ENCODE measurements at regions not wholly inside any gene's neighbourhood (a gene's known extent, or its start where the extent isn't known, plus 50 kb on each side); places are given as distances from the start of the nearest gene placed in this dataset.
"Not testable (repeated sequence)": the region's sequence is repeated elsewhere in the genome, so short reads cannot be mapped to it uniquely, and the experiment has no call there.

GRCh38 chr4:18180122-18180521 lies 158.6 kb upstream of the LCORL start:
- no peak for DNase-seq

DNA sequence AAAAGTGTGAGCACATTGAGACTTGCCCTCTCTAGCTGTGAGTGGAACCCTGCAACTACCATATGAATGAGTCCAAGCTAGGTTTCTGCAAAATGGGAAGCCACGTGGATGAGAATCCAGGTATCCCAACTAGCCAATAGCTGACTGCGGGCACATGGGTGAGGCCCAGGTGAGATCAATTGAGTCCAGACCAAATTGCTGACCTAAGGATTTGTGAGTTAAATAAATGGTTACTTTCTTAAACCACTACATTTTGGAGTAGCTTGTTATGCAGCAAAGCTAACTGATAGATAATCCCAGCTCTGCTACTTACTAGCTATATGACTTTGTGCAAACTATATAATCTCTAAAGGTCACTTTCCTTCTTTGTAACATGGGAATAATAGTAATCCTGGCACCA lies 150.3 kb upstream of the LCORL start:
- DNase-seq: no peak

- no peak for DNase-seq
Observed at GRCh38 chr4:18167831-18168230, 146.3 kb upstream of the LCORL start.

DNA sequence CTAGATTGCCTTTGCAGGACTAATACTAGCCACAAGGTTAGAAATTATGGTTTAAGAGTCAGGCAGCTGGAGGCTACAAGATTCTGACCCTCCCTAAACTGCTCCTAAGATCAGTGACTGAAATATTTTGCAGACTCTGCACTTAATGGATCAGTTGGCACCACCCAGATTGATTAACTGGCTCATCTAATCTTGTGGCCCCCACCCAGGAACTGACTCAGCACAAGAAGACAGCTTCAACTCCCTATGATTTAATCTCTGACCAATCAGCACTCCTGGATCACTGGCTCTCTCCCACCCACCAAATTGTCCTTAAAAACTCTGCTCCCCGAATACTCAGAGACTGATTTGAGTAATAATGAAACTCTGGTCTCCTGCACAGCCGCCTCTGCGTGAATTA lies 145.4 kb upstream of the LCORL start:
- no peak for DNase-seq

DNA sequence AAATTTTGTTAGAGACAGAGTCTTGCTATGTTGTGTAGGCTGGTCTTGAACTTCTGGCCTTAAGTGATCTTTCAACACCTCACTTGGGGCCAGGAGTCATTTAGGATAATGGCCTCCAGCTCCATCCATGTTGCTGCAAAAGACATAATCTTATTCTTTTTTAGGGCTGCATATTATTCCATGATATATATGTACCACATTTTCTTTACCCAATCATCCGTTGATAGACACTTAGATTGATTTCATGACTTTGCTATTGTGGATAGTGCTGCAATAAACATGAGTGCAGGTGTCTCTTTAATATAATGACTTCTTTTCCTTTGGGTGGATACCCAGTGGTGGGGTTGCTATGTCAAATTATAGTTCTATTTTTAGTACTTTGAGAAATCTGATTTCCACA lies 140.9 kb upstream of the LCORL start:
- no peak for DNase-seq

DNA sequence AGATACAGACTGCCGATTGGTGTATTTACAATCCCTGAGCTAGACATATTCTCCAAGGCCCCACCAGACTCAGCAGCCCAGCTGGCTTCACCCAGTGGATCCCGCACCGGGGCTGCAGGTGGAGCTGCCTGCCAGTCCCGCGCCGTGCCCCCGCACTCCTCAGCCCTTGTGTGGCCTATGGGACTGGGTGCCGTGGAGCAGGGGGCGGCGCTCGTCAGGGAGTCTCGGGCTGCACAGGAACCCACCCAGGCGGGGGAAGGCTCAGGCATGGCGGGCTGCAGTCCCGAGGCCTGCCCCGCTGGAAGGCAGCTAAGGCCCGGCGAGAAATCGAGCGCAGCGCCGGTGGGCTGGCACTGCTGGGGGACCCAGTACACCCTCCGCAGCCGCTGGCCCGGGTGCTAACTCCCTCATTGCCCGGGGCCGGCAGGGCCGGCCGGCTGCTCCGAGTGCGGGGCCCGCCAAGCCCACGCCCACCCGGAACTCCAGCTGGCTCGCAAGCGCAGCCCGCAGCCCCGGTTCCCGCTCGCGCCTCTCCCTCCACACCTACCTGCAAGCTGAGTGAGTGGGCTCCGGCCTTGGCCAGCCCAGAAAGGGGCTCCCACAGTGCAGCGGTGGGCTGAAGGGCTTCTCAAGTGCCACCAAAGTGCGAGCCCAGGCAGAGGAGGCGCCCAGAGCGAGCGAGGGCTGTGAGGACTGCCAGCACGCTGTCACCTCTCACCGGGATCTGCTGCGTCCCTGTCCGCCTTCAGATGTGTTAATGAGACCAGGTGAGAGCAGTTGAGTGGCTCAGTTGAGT lies 137.8 kb upstream of the LCORL start:
- DNase-seq: not testable (repeated sequence)

- DNase-seq: no peak
Observed at GRCh38 chr4:18155067-18156041, 133.8 kb upstream of the LCORL start.

DNA sequence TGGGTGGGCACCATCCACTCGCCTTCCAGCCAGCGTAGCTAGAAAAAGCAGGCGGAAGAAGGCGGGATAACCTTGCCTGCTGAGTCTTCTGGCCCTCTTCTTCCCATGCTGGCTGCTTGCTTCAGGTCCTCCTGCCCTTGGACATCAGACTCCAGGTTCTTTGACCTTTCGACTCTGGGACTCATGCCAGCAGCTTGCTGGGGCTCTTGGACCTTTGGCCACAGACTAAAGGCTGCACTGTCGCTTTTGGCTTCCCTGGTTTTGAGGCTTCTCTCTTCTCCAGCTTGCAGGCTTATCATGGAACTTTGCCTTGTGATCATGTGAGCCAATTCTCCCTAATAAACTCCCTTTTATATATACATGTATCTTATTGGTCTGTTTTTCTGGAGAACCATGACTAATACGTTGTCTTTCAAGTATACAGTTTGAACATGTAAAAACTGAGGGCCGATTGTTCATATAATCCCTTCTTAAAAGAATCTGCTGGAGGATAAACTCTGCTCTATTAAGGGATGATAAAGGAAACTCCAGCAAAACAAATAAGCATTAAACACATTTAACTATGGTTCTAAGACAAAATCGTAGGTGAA lies 116.6 kb upstream of the LCORL start:
- DNase-seq: no peak

DNA sequence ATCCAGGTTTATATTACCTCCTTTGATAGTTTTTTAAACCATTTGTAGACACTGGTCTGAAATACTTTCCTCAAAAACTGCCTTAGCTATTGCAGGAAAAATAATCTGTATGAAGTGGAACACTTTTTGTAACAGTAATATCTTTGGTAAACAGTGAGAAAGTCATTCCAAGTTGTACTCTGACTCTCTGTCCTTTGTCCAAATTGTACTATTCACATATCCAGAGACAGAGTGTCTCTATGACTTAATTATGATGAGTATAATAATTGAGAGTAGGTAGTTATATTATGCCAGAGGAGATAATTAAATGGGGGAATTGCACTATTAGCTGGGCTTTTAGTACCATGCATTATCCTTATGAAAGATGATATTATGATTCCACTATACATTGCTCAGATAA lies 112.6 kb upstream of the LCORL start:
- DNase-seq: no peak

DNA sequence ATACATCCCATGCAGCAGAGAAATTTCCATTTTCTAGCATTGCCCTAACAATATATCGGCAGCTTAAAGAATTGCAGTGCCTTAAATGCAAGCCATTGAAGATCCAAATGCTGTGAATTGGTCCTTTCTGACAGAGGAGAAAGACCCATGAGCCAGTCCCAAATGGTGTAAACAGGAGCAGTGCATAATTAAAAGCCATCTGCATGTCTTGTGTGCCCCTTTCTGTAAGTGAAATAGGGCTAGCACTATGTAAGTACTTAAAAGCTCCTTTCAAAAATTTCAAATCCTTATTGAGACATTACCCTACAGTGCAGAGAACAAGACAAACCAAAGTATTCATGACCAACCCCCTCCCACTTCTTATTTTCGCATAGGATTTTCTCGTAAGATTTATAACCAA lies 108.7 kb upstream of the LCORL start:
- no peak for DNase-seq

GRCh38 chr4:18128241-18128640 lies 106.7 kb upstream of the LCORL start:
- DNase-seq: no peak

DNA sequence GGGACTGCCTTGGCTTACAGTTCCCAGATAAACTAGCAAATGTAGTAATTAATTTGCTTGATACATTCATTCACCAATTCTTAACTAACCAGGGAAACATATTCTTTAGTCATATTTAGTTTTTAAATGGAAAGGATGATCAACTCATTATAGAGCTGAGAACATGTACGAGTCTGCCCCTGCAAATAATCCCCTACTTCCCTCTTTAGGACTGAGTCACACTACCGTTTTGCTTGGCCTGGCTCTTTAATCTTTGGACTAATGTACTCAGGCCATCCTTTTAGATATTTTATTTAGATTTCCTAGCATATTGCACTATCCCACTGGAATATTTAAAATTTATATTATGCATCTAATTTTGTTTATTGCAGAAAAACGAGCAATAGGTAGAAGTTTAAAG lies 105.5 kb upstream of the LCORL start:
- DNase-seq: no peak

DNA sequence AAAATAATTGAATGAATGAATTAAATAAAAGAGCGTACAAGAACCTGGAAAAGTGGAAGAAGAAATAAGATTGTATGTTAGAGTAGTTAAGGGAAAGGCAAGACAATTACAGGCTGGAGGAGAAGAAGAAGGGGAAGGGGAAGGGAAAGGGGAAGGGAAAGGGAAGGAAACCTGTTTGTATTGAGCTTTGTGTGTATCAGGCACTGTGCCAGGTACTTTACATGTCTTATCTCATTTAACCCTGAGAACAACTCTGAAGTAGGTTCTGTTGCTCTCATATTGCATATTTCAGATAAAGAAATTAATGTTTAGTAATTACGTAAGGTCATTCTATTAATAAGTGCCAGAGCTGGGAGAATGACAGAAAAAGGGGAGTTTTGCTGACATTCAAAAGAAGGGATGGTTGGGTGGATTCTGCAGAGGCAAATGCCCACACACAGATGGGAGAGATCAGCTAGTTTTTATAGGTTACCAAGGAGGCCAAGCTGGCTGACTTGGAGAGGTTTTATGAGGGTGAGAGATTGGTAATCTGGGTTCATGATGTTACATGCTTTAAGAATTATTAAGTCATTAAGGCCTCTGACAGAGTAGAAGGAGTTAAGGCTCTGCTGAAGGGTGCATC lies 92.3 kb upstream of the LCORL start:
- DNase-seq: no peak

DNA sequence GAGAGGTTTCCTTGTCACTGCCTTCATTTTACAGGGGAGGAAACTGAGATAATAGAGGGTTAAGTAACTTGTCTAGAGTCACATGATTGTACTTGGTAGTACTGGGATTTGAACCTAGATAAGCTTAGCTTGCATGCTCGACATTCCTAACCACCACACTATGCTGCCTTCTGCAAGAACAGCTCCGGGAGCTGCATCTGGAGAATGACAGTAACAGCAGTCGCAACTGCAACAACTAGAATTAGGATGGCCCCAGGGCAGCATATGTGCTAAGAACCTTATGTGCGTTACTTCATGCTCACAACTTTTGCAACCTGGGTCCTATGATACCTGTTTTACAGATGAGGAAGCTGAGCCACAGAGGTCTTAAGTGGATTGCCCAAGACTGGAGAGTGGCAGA lies 89.5 kb upstream of the LCORL start:
- DNase-seq: no peak

- DNase-seq: no peak
Observed at GRCh38 chr4:18110099-18110498, 88.5 kb upstream of the LCORL start.

DNA sequence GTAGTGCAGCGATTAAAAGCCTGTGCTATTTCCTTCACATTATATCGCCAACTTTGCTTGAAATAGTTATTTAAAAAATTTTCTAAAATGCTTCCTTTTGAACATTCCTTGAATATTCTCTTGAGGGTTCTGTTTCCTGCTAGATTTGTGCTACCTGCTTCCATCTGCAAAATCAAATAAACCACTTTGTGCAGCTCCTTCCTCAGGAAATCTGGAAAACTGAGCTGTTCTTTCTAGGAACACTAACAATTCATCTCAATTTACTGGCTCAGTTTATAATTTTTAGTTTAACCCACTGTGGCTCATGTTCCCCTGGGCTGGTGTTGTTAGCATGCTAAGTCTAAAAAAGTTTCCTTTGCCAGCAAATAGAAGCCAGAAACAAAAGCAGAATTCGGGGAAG lies 88.1 kb upstream of the LCORL start:
- no peak for DNase-seq

- DNase-seq: not testable (repeated sequence)
Observed at GRCh38 chr4:18107848-18108528, 86.4 kb upstream of the LCORL start.

DNA sequence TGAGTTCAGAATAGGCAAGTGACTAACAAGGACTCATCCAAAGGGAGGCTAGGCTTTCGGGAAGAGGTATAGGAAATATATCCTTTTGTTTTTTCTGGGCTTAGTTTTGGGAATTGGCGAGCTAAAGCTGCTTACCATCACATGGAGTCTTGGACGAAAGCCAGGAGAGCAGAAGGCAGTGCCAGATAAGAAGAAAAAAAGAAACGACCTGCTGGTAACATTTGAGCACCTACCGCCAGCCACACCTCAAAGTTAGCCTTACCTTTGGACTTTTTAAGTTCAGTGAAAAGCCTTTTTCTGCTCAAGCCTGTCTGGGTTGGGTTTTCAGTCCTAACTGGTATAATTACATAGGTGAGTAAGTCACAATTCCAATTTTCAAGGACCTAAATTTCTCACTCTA lies 85.1 kb upstream of the LCORL start:
- DNase-seq: no peak

DNA sequence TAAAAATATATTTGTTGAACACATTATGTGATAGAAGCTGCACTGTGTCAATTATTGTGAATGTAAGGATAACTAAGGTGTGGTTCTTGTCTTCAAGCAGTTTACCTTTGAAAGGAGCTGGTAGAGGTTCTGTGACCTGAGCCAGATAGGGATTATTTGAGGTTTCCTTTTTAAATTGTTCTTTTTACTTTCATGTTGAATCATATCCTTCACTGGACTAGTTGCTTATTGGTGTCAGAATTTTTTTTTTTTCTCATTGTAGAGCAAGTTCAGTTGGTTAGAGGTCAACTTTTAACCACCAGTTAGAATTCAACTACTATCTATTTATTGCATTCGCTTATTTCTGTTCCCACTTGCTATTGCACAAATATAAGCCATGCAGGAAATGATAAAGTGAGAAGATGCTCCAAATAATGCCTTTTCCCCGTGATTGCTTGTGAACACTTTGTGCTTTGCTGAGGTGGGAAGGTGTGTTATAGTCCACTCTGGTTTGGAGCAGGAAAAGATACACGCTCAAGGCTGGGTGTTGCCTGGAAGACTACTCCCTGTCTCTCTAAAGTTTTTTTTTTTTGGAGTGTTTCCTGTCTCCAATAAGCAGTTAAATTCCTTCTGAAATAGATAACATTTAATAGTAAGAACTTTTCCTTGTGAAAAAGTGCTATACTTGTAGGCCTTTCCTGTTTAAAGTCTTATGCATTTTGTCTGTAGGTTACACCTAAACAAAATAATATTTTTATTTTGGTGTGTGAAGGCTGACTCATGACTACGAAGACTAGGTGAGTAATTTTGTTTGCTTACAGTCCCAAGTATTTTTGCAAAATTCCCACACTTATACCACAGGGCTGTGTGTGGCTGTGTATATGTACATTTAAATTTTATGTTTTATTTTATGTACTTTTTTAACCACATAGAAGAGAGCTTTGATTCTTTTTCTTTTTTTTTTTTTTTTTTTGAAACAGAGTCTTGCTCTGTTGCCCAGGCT lies 83.8 kb upstream of the LCORL start:
- no peak for DNase-seq

DNA sequence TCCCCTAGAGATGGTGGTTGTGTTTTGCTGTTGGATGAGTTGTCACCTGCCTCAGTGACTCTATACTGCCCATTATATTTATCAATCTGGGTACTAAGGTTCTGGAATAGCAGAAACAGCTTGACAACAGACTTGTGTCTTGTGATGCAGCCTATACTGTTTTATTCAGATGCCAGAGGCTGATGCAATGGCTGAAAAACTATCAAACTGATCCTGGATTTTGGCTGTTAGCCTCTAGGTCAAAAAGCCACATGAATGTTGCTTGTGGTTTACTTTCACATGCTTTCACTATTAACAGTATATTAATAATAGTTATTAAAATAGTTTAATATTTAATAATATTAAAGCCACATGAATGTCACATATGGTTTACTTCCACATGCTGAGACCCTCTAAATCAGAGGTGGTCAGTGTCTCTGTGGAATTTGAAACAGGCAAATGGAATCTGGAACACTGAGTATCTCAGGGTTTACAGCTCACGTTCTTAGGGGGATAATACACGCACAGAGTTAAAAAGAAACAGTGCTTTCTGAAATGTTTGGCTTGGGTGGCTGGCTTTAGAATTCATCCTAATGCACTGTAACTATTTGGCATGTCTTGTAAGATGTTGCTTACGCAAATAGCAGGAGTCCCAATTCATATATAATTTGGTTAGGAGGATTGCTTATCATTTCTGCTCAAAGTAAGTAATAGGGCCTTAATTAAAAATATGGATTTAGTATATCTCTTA lies 82.5 kb upstream of the LCORL start:
- DNase-seq: no peak

DNA sequence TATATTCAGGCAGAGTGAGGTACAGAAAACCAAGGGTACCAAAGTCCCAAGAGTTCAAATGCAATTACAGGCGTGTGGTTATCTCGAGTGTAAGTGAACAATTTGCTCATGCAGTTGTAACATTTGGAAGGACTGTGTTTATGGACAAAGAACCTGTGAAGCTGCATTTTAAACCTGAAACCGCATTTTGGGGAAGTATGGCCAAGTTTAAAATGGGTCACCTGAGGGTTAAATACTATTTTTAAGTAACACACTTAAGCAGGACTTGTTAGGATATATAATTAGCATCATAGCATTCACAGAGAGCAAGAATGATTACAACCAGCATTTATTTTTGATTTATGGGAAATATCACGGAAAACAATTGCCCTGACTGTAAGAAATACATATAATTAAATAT lies 79.1 kb upstream of the LCORL start:
- DNase-seq: no peak

All from CD4-positive, alpha-beta T cell treated with Interleukin-17A for 4 hours (primary cell).